SK-N-SH (cell line): ENCODE measurements at regions not wholly inside any gene's neighbourhood (a gene's known extent, or its start where the extent isn't known, plus 50 kb on each side); places are given as distances from the start of the nearest gene placed in this dataset.

Experiments
- CTCF ChIP-seq: fragments of 200-600 bp; sonication (generic); IDR thresholded peaks from 2 replicates; pipeline ENCODE4 v1.6.1; 2017; ENCODE audit warnings: antibody characterized with exemption, mild to moderate bottlenecking, moderate library complexity
- EP300 ChIP-seq, 2 experiments: IDR thresholded peaks; 2 replicates each; pipeline versions ENCODE4 v1.4.0 to v1.6.1; 2012; ENCODE audit warnings: borderline replicate concordance in 1 of 2, low read depth in 1 of 2, low read length in 1 of 2
- GABPA ChIP-seq: IDR thresholded peaks from 2 replicates; pipeline ENCODE4 v1.4.0; 2012; ENCODE audit warnings: low read depth, mild to moderate bottlenecking
- MAX ChIP-seq: IDR thresholded peaks from 2 replicates; pipeline ENCODE4 v1.4.0; 2012; ENCODE audit warnings: low read depth
- NFIC ChIP-seq: IDR thresholded peaks from 2 replicates; pipeline ENCODE4 v1.4.0; 2012; ENCODE audit warnings: borderline replicate concordance
- PBX3 ChIP-seq: IDR thresholded peaks from 2 replicates; pipeline ENCODE4; 2012
- POLR2AphosphoS5 ChIP-seq: IDR thresholded peaks from 2 replicates; pipeline ENCODE4 v1.6.1; 2012; ENCODE audit warnings: low read depth, low read length
- RXRA ChIP-seq: IDR thresholded peaks from 2 replicates; pipeline ENCODE4 v1.4.0; 2012; ENCODE audit warnings: low read depth, mild to moderate bottlenecking, borderline replicate concordance
- TCF12 ChIP-seq: IDR thresholded peaks from 2 replicates; pipeline ENCODE4 v1.4.0; 2012
- TEAD4 ChIP-seq: IDR thresholded peaks from 2 replicates; pipeline ENCODE4 v1.4.0; 2012; ENCODE audit warnings: mild to moderate bottlenecking, borderline replicate concordance; ENCODE audit not compliant: insufficient read depth
- YY1 ChIP-seq: IDR thresholded peaks from 2 replicates; pipeline ENCODE4 v1.4.0; 2012; ENCODE audit warnings: low read depth, mild to moderate bottlenecking

GRCh38 chr7:72493850-72494661 is 81.9 kb upstream of the CALN1 start:
- TF ChIP-seq POLR2AphosphoS5: no peak
- peak; percentile 92 for TF ChIP-seq CTCF
- TF ChIP-seq PBX3: no peak
- TF ChIP-seq TCF12: no peak
- no peak for TF ChIP-seq EP300 (IDR thresholded peaks at IDR 0.05; ENCODE audit: borderline replicate concordance in 1 of 2, low read depth in 1 of 2, low read length in 1 of 2)
- TF ChIP-seq MAX: no peak
- TF ChIP-seq TEAD4: no peak
- no peak for TF ChIP-seq YY1
- no peak for TF ChIP-seq NFIC
- TF ChIP-seq RXRA: no peak
- TF ChIP-seq GABPA: no peak
